HFFc6 (cell line): ENCODE measurements at regions not wholly inside any gene's neighbourhood (a gene's known extent, or its start where the extent isn't known, plus 50 kb on each side); places are given as distances from the start of the nearest gene placed in this dataset.

Experiments
- DNase-seq: peaks from one replicate; pipeline ENCODE4 v3.0.0-alpha.2; 2018
- H3K27ac Mint-ChIP-seq: 2 replicates; pipeline ENCODE4 v1.8.0; 2020; ENCODE audit warnings: mild to moderate bottlenecking, mixed read lengths
- H3K27me3 Mint-ChIP-seq: 2 replicates; pipeline ENCODE4 v1.8.0; 2021; ENCODE audit warnings: mild to moderate bottlenecking, moderate library complexity, mixed read lengths; ENCODE audit not compliant: insufficient read depth
- H3K36me3 Mint-ChIP-seq: 2 replicates; pipeline ENCODE4 v1.8.0; 2021; ENCODE audit warnings: low read depth, mixed read lengths
- H3K4me1 Mint-ChIP-seq: 2 replicates; pipeline ENCODE4 v1.8.0; 2020; ENCODE audit warnings: low read depth, mixed read lengths
- H3K4me3 Mint-ChIP-seq: 2 replicates; pipeline ENCODE4 v1.8.0; 2020; ENCODE audit warnings: mild to moderate bottlenecking, moderate library complexity, mixed read lengths
- H3K9me3 Mint-ChIP-seq: 2 replicates; pipeline ENCODE4 v1.8.0; 2020; ENCODE audit warnings: mild to moderate bottlenecking, mixed read lengths
- TF ChIP-seq, protein P1 (sequence below): fragments of 200-600 bp; sonication (generic); IDR thresholded peaks from 2 replicates; pipeline ENCODE4 v1.5.0; 2021; ENCODE audit warnings: antibody characterized with exemption, mild to moderate bottlenecking

DNA sequence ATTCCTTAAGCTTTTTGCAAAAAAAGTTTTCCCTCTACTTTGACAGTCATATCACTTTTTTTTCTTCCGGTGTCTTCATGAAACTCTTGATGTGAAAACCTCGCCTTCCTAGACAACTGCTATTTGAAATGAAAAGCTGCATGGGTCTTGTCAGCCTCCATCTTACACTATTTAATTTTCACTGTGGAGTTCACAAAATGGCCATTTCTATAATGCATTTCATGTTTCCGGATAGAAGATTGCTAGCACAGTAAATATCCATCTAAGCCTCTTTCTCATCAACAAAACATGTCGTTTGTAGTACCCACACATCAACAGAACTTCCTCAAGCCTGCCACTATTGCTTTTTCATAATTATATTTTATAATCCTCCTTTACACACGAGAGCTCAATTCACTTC, 204.9 kb upstream of the ID4 start:
- Mint-ChIP-seq H3K27me3 (0 out of 2 replicates have a peak, but pooled peaks cover 3% of the 10 kb centered on the region), H3K27ac (no peak overlapping the region), H3K4me1 (no peaks in the 10 kb centered on the region)

DNA sequence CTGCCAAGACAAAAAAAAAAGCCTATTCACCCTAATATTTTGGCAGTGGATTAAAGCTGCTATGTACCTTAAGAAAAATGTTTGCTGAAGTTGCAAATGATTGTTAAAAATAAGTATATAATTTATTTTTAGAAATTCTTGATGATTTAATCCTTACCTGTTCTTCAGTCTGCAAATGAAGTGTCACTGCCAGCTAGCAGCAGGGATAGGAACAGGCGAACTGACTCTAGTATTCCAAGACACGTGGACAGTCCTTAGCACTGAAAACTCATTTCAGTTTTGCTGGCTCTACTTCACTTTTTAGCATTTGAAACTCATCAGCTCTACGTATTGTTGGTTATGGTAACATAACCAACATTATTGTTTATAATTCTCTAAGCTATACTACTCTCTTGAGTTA, 204.4 kb upstream of the ID4 start:
- Mint-ChIP-seq H3K4me1 (no peaks in the 10 kb centered on the region), H3K27ac (no peak overlapping the region), H3K4me3 (no peak overlapping the region), H3K27me3 (0 out of 2 replicates have a peak, but pooled peaks cover 3% of the 10 kb centered on the region), H3K36me3 (no peaks in the 10 kb centered on the region), H3K9me3 (no peaks in the 10 kb centered on the region)
- TF ChIP-seq, protein P1, sequence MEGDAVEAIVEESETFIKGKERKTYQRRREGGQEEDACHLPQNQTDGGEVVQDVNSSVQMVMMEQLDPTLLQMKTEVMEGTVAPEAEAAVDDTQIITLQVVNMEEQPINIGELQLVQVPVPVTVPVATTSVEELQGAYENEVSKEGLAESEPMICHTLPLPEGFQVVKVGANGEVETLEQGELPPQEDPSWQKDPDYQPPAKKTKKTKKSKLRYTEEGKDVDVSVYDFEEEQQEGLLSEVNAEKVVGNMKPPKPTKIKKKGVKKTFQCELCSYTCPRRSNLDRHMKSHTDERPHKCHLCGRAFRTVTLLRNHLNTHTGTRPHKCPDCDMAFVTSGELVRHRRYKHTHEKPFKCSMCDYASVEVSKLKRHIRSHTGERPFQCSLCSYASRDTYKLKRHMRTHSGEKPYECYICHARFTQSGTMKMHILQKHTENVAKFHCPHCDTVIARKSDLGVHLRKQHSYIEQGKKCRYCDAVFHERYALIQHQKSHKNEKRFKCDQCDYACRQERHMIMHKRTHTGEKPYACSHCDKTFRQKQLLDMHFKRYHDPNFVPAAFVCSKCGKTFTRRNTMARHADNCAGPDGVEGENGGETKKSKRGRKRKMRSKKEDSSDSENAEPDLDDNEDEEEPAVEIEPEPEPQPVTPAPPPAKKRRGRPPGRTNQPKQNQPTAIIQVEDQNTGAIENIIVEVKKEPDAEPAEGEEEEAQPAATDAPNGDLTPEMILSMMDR: no peak
- no peak for DNase-seq

More for the DNA sequence above, 204.9 kb upstream of the ID4 start:
- DNase-seq: no peak
- no peaks in the 10 kb centered on the region for H3K9me3 Mint-ChIP-seq
- H3K36me3 Mint-ChIP-seq: no peaks in the 10 kb centered on the region
- H3K4me3 Mint-ChIP-seq: no peak overlapping the region
- TF ChIP-seq, protein P1: no peak

DNA sequence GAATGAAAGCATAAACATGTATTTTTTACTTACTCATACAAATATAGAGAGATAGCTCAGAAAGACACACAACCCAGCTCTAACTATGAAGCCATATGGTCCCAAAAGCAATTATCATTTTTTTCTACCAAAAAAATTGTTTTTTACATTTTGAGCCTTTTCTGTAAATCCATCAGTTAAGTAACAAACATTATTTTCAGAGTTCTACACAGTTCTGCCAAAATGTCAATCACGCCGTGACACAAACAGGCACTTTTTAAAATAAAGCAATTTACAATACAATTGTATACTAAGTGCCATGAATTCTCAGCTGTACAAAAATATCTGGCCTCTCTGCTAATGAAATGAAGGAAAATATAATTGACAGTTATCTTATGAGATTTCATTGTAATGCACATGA, 201.4 kb upstream of the ID4 start:
- no peak for DNase-seq
- TF ChIP-seq, protein P1: no peak
- H3K36me3 Mint-ChIP-seq: no peaks in the 10 kb centered on the region
- H3K27ac Mint-ChIP-seq: no peak overlapping the region
- no peaks in the 10 kb centered on the region for H3K4me1 Mint-ChIP-seq
- H3K9me3 Mint-ChIP-seq: peaks cover 3% of the 10 kb centered on the region; the same call in 1 of the 2 replicates
- no peak overlapping the region for H3K4me3 Mint-ChIP-seq
- H3K27me3 Mint-ChIP-seq: peaks cover 2% of the 10 kb centered on the region; the same call in 1 of the 2 replicates

- no peak overlapping the region for H3K4me3 Mint-ChIP-seq
These were observed 200.2 kb upstream of the ID4 start for GRCh38 chr6:19637010-19637409.

DNA sequence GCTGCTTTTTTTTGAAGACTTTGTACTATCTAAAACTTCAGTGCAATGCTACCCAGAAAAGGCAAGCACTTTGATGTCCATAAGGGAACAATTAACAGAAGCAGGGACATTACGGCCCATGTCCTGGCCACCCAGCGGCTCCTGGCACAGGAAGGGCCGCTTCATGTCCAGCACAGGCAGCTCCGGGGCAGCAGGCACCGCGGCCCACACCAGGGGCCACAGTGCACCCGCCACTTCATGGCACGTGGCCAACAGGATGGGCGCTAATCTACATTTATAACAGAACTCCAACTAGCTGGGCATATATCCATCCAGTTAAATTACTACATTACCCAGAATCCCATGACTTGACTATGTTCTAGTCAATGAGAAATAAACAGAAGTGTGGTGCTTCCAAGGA, 198.2 kb upstream of the ID4 start:
- H3K4me1 Mint-ChIP-seq: no peaks in the 10 kb centered on the region
- no peak for DNase-seq
- H3K9me3 Mint-ChIP-seq: peaks cover 3% of the 10 kb centered on the region; the same call in 1 of the 2 replicates
- peaks cover 2% of the 10 kb centered on the region; the same call in 1 of the 2 replicates for H3K27me3 Mint-ChIP-seq
- H3K27ac Mint-ChIP-seq: no peak overlapping the region
- TF ChIP-seq, protein P1: no peak
- no peaks in the 10 kb centered on the region for H3K36me3 Mint-ChIP-seq
- H3K4me3 Mint-ChIP-seq: no peak overlapping the region

More at GRCh38 chr6:19637010-19637409, 200.2 kb upstream of the ID4 start:
- Mint-ChIP-seq H3K27me3 (peaks cover 2% of the 10 kb centered on the region; the same call in 1 of the 2 replicates), H3K36me3 (no peaks in the 10 kb centered on the region), H3K27ac (no peak overlapping the region), H3K9me3 (peaks cover 3% of the 10 kb centered on the region; the same call in 1 of the 2 replicates), H3K4me1 (no peaks in the 10 kb centered on the region)
- TF ChIP-seq, protein P1: no peak
- DNase-seq: no peak

- Mint-ChIP-seq H3K9me3 (peaks cover 2% of the 10 kb centered on the region; the same call in 1 of the 2 replicates), H3K4me1 (no peaks in the 10 kb centered on the region), H3K27me3 (peaks cover under 1% of the 10 kb centered on the region; the same call in 1 of the 2 replicates), H3K36me3 (no peaks in the 10 kb centered on the region), H3K4me3 (no peak overlapping the region), H3K27ac (no peak overlapping the region)
- DNase-seq: no peak
- TF ChIP-seq, protein P1: no peak
These were observed 193.9 kb upstream of the ID4 start for GRCh38 chr6:19643287-19643686.
